Activated naive CD4-positive, alpha-beta T cell treated with anti-CD3 and anti-CD28 coated beads, Interleukin-2, amount 50 U/mL, for 24 hours (primary cell): ENCODE measurements at regions not wholly inside any gene's neighbourhood (a gene's known extent, or its start where the extent isn't known, plus 50 kb on each side); places are given as distances from the start of the nearest gene placed in this dataset.

ENCODE experiments used
- H3K27ac Mint-ChIP-seq: one replicate; pipeline ENCODE4 v1.8.0; 2021; ENCODE audit warnings: mild to moderate bottlenecking, mixed read lengths
- H3K27me3 Mint-ChIP-seq: one replicate; pipeline ENCODE4 v1.8.0; 2021; ENCODE audit warnings: mixed read lengths
- H3K36me3 Mint-ChIP-seq: one replicate; pipeline ENCODE4 v1.8.0; 2021; ENCODE audit warnings: mixed read lengths
- H3K4me1 Mint-ChIP-seq: one replicate; pipeline ENCODE4 v1.8.0; 2021; ENCODE audit warnings: mixed read lengths
- H3K4me3 Mint-ChIP-seq: one replicate; pipeline ENCODE4 v1.8.0; 2021; ENCODE audit warnings: mild to moderate bottlenecking, mixed read lengths
- H3K9me3 Mint-ChIP-seq: one replicate; pipeline ENCODE4 v1.8.0; 2021; ENCODE audit warnings: mixed read lengths

- H3K27me3 Mint-ChIP-seq, result no peaks in the 10 kb centered on the region
- H3K36me3 Mint-ChIP-seq, result no peaks in the 10 kb centered on the region
- H3K9me3 Mint-ChIP-seq, result no peaks in the 10 kb centered on the region
- H3K4me1 Mint-ChIP-seq, result peaks cover 4% of the 10 kb centered on the region
- H3K4me3 Mint-ChIP-seq, result no peak overlapping the region
- no peak overlapping the region for H3K27ac Mint-ChIP-seq
Observed at GRCh38 chr6:85396159-85396808, 53.6 kb upstream of the NT5E start.

GRCh38 chr6:85395746-85396145, 54.1 kb upstream of the NT5E start:
- H3K36me3 Mint-ChIP-seq, result no peaks in the 10 kb centered on the region
- H3K4me3 Mint-ChIP-seq, result no peak overlapping the region
- H3K9me3 Mint-ChIP-seq, result no peaks in the 10 kb centered on the region
- no peak overlapping the region for H3K27ac Mint-ChIP-seq
- no peaks in the 10 kb centered on the region for H3K4me1 Mint-ChIP-seq
- no peaks in the 10 kb centered on the region for H3K27me3 Mint-ChIP-seq

GRCh38 chr6:85394853-85395538, 54.9 kb upstream of the NT5E start:
- Mint-ChIP-seq H3K4me1 (no peaks in the 10 kb centered on the region), H3K9me3 (no peaks in the 10 kb centered on the region), H3K27me3 (no peaks in the 10 kb centered on the region), H3K36me3 (no peaks in the 10 kb centered on the region), H3K4me3 (no peak overlapping the region), H3K27ac (no peak overlapping the region)

- H3K9me3 Mint-ChIP-seq, result no peaks in the 10 kb centered on the region
- no peak overlapping the region for H3K27ac Mint-ChIP-seq
- no peak overlapping the region for H3K4me3 Mint-ChIP-seq
- H3K27me3 Mint-ChIP-seq, result no peaks in the 10 kb centered on the region
- no peaks in the 10 kb centered on the region for H3K36me3 Mint-ChIP-seq
- H3K4me1 Mint-ChIP-seq, result no peaks in the 10 kb centered on the region
Observed at GRCh38 chr6:85394199-85394598, 55.7 kb upstream of the NT5E start.

- Mint-ChIP-seq H3K36me3 (no peaks in the 10 kb centered on the region), H3K9me3 (no peaks in the 10 kb centered on the region), H3K27ac (no peak overlapping the region), H3K27me3 (no peaks in the 10 kb centered on the region), H3K4me1 (no peaks in the 10 kb centered on the region), H3K4me3 (no peak overlapping the region)
Observed at GRCh38 chr6:85392379-85392778, 57.5 kb upstream of the NT5E start.

- no peaks in the 10 kb centered on the region for H3K36me3 Mint-ChIP-seq
- H3K27ac Mint-ChIP-seq, result no peak overlapping the region
- H3K4me3 Mint-ChIP-seq, result no peak overlapping the region
- H3K9me3 Mint-ChIP-seq, result no peaks in the 10 kb centered on the region
- no peaks in the 10 kb centered on the region for H3K4me1 Mint-ChIP-seq
- no peaks in the 10 kb centered on the region for H3K27me3 Mint-ChIP-seq
Observed at GRCh38 chr6:85390775-85391174, 59.1 kb upstream of the NT5E start.

GRCh38 chr6:85390105-85390728, 59.7 kb upstream of the NT5E start:
- no peaks in the 10 kb centered on the region for H3K27me3 Mint-ChIP-seq
- no peak overlapping the region for H3K4me3 Mint-ChIP-seq
- H3K9me3 Mint-ChIP-seq, result no peaks in the 10 kb centered on the region
- no peak overlapping the region for H3K27ac Mint-ChIP-seq
- H3K4me1 Mint-ChIP-seq, result no peaks in the 10 kb centered on the region
- no peaks in the 10 kb centered on the region for H3K36me3 Mint-ChIP-seq

GRCh38 chr6:85389151-85389797, 60.6 kb upstream of the NT5E start:
- no peak overlapping the region for H3K4me3 Mint-ChIP-seq
- no peaks in the 10 kb centered on the region for H3K4me1 Mint-ChIP-seq
- H3K27me3 Mint-ChIP-seq, result peaks cover 1% of the 10 kb centered on the region
- no peaks in the 10 kb centered on the region for H3K9me3 Mint-ChIP-seq
- no peaks in the 10 kb centered on the region for H3K36me3 Mint-ChIP-seq
- no peak overlapping the region for H3K27ac Mint-ChIP-seq

GRCh38 chr6:85388531-85388930, 61.4 kb upstream of the NT5E start:
- H3K4me1 Mint-ChIP-seq, result no peaks in the 10 kb centered on the region
- peaks cover 1% of the 10 kb centered on the region for H3K27me3 Mint-ChIP-seq
- H3K4me3 Mint-ChIP-seq, result no peak overlapping the region
- H3K36me3 Mint-ChIP-seq, result no peaks in the 10 kb centered on the region
- no peak overlapping the region for H3K27ac Mint-ChIP-seq
- H3K9me3 Mint-ChIP-seq, result no peaks in the 10 kb centered on the region

GRCh38 chr6:85385636-85386315, 64.1 kb upstream of the NT5E start:
- peaks cover 1% of the 10 kb centered on the region for H3K27me3 Mint-ChIP-seq
- H3K27ac Mint-ChIP-seq, result peak overlapping the region; percentile 56
- no peaks in the 10 kb centered on the region for H3K36me3 Mint-ChIP-seq
- no peaks in the 10 kb centered on the region for H3K9me3 Mint-ChIP-seq
- no peak overlapping the region for H3K4me3 Mint-ChIP-seq
- no peaks in the 10 kb centered on the region for H3K4me1 Mint-ChIP-seq

GRCh38 chr6:85383042-85383441, 66.8 kb upstream of the NT5E start:
- Mint-ChIP-seq H3K36me3 (peaks cover 2% of the 10 kb centered on the region), H3K9me3 (no peaks in the 10 kb centered on the region), H3K27me3 (peaks cover 5% of the 10 kb centered on the region), H3K27ac (no peak overlapping the region), H3K4me3 (no peak overlapping the region), H3K4me1 (no peaks in the 10 kb centered on the region)

GRCh38 chr6:85382541-85382940, 67.3 kb upstream of the NT5E start:
- Mint-ChIP-seq H3K9me3 (no peaks in the 10 kb centered on the region), H3K36me3 (peaks cover 2% of the 10 kb centered on the region), H3K27ac (no peak overlapping the region), H3K27me3 (peaks cover 5% of the 10 kb centered on the region), H3K4me1 (no peaks in the 10 kb centered on the region), H3K4me3 (no peak overlapping the region)

- no peaks in the 10 kb centered on the region for H3K4me1 Mint-ChIP-seq
- H3K36me3 Mint-ChIP-seq, result no peaks in the 10 kb centered on the region
- peaks cover 2% of the 10 kb centered on the region for H3K27me3 Mint-ChIP-seq
- no peak overlapping the region for H3K27ac Mint-ChIP-seq
- H3K9me3 Mint-ChIP-seq, result no peaks in the 10 kb centered on the region
- no peak overlapping the region for H3K4me3 Mint-ChIP-seq
Observed at GRCh38 chr6:85372915-85373270, 77.0 kb upstream of the NT5E start.

- Mint-ChIP-seq H3K27ac (no peak overlapping the region), H3K4me1 (no peaks in the 10 kb centered on the region), H3K4me3 (no peak overlapping the region), H3K36me3 (no peaks in the 10 kb centered on the region), H3K9me3 (no peaks in the 10 kb centered on the region), H3K27me3 (peaks cover 2% of the 10 kb centered on the region)
Observed at GRCh38 chr6:85372188-85372914, 77.5 kb upstream of the NT5E start.

GRCh38 chr6:85368631-85369030, 81.3 kb upstream of the NT5E start:
- Mint-ChIP-seq H3K9me3 (no peaks in the 10 kb centered on the region), H3K4me3 (no peak overlapping the region), H3K27me3 (peaks cover 2% of the 10 kb centered on the region), H3K36me3 (no peaks in the 10 kb centered on the region), H3K4me1 (no peaks in the 10 kb centered on the region), H3K27ac (no peak overlapping the region)
